ENCODE measurements at regions not wholly inside any gene's neighbourhood (a gene's known extent, or its start where the extent isn't known, plus 50 kb on each side); places are given as distances from the start of the nearest gene placed in this dataset.
"Not testable (repeated sequence)": the region's sequence is repeated elsewhere in the genome, so short reads cannot be mapped to it uniquely, and the experiment has no call there.

- no peak for DNase-seq (ENCODE audit: low spot score)
Measured at GRCh38 chr2:230593765-230594164, 118.9 kb upstream of the CAB39 start.

- no peak for DNase-seq (ENCODE audit: low spot score)
Measured at GRCh38 chr2:230594286-230594840, 118.3 kb upstream of the CAB39 start.

GRCh38 chr2:230599853-230600252 lies 112.8 kb upstream of the CAB39 start:
- DNase-seq (ENCODE audit: low spot score), result no peak

DNA sequence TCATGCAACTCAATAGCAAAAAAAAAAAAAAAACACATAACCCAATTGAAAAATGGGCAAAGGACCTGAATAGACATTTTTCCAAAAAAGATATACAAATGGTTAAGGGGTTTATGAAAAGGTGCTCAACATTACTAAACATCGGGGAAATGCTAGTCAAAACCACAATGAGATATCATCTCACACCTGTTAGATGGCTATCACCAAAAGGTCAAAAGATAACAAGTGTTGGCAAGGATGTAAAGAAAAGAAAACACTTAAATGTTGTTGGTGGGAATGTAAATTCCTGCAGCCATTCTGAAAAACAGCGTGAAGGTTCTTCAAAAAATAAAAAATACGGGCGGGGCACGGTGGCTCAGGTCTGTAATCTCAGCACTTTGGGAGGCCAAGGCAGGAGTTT lies 112.4 kb upstream of the CAB39 start:
- DNase-seq (ENCODE audit: low spot score), result no peak

- DNase-seq (ENCODE audit: low spot score), result no peak
Measured at GRCh38 chr2:230600881-230601280, 111.8 kb upstream of the CAB39 start.

DNA sequence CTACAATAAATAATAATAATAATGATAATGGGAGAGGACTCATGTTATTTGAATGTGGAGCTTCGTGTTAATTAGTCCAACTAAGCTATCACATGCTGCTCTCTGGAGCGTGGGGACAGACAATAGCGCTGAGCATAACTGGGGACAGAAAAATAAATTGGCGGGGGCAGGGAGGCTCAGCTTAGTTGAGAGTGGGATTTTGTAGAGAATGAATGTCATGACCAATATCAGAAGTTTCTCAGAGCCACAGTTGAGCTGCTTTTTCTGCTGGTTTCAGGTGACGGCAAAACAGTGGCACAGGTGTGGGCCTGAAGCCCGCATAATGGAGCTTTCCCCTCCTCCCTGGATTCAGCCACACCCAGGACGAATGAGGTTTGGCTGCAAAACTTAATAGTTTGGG lies 111.1 kb upstream of the CAB39 start:
- no peak for DNase-seq (ENCODE audit: low spot score)

- DNase-seq (ENCODE audit: low spot score), result no peak
Measured at GRCh38 chr2:230602562-230603230, 109.9 kb upstream of the CAB39 start.

DNA sequence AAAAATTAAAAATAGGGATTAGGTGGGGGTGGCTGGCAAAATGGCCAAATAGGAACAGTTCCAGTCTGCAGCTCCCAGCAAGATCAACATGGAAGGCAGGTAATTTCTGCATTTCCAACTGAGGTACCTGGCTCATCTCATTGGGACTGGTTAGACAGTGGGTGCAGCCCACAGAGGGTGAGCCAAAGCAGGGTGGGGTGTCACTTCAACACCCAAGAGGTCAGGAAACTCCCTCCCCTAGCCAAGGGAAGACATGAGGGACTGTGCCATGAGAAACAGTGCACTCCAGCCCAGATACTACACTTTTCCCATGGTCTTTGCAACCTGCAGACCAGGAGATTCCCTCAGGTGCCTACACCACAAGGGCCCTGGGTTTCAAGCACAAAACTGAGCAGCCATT lies 109.3 kb upstream of the CAB39 start:
- DNase-seq (ENCODE audit: low spot score), result not testable (repeated sequence)

DNA sequence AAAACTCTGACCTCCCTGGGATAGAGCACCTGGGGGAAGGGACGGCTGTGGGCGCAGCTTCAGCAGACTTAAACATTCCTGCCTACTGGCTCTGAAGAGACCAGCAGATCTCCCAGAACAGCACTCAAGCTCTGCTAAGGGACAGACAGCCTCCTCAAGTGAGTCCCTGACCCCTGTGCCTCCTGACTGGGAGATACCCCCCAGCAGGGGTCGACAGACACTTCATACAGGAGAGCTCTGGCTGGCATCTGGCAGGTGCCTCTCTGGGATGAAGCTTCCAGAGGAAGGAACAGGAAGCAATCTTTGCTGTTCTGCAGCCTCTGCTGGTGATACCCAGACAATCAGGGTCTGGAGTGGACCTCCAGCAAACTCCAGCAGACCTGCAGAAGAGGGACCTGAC lies 108.5 kb upstream of the CAB39 start:
- not testable (repeated sequence) for DNase-seq (ENCODE audit: low spot score)

DNA sequence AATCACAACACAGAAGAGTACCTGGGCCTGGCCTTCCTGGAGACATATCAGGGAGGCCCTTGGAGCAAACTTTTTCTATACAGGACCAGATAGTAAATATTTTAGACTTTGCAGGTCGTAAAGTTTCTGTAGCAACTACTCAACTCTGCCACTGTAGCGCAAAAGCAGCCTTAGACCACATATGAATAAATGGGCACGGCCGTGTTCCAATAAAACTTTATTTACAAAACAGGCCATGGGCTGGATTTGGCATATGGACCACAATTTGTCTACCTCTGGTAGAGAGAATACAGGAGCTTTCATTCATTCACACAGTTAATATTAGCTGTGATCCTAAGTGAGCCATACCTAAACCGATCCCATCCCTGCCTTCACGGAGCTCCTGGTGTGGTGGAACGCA lies 98.6 kb upstream of the CAB39 start:
- no peak for DNase-seq (ENCODE audit: low spot score)

GRCh38 chr2:230614913-230615332 lies 97.7 kb upstream of the CAB39 start:
- DNase-seq (ENCODE audit: low spot score), result no peak

DNA sequence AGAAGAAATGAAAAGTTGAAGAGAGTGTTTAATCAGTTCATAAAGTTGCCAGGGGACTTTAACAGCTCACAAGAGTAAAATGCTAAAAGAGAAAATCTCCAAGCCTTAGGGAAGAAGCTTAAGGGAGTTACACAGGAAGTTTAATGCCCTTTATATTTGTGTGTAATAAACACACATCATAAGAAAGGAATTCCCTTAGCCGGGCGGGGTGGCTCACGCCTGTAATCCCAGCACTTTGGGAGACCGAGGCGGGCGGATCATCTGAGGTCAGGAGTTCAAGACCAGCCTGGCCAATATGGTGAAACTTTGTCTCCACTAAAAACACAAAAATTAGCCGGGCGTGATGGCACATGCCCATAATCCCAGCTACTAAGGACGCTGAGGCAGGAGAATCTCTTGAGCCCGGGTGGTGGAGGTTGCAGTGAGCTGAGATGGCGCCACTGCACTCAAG lies 95.4 kb upstream of the CAB39 start:
- not testable (repeated sequence) for DNase-seq (ENCODE audit: low spot score)

- no peak for DNase-seq (ENCODE audit: low spot score)
Measured at GRCh38 chr2:230619491-230619890, 93.2 kb upstream of the CAB39 start.

- not testable (repeated sequence) for DNase-seq (ENCODE audit: low spot score)
Measured at GRCh38 chr2:230625220-230625619, 87.4 kb upstream of the CAB39 start.

- not testable (repeated sequence) for DNase-seq (ENCODE audit: low spot score)
Measured at GRCh38 chr2:230627091-230627490, 85.6 kb upstream of the CAB39 start.

DNA sequence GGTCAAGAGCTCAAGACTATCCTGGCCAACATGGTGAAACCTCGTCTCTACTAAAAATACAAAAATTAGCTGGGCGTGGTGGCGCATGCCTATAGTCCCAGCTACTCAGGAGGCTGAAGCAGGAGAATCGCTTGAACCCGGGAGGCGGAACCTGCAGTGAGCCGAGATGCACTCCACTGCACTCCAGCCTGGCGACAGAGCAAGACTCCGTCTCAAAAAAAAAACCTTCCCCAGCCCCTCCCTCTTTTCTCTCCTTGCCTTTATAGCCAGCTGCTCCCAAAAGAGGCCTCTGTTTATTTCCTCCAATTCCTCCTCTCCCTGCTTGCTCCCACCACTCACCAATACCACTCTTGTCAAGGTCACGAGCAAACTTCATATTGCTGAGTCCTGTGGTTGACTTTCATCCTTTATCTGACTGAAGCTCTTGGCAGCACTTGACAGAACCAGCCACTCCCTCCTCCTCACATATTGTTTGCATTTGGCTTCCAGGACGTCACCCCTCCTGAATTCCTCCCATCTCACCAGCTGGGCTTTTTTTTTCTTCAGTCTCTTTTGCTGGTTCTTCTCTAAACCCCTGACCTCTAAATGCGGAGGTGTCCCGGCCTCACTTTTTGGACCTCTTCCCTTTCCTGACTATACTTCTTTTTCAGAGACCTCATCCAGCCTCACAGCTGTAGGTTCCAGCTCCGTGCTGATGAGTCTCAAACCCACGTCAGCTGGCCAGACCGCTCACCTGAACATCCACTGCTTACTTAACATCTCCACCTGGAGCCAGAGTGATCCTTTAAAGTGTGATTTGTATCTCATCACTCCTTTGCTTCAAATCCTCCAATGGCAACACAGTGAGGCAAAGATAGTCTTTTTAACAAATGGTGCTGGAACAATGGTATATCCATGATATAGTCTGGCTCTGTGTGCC lies 84.6 kb upstream of the CAB39 start:
- no peak for DNase-seq (ENCODE audit: low spot score)

GRCh38 chr2:230631470-230631869 lies 81.2 kb upstream of the CAB39 start:
- no peak for DNase-seq (ENCODE audit: low spot score)

GRCh38 chr2:230634146-230634545 lies 78.5 kb upstream of the CAB39 start:
- no peak for DNase-seq (ENCODE audit: low spot score)

DNA sequence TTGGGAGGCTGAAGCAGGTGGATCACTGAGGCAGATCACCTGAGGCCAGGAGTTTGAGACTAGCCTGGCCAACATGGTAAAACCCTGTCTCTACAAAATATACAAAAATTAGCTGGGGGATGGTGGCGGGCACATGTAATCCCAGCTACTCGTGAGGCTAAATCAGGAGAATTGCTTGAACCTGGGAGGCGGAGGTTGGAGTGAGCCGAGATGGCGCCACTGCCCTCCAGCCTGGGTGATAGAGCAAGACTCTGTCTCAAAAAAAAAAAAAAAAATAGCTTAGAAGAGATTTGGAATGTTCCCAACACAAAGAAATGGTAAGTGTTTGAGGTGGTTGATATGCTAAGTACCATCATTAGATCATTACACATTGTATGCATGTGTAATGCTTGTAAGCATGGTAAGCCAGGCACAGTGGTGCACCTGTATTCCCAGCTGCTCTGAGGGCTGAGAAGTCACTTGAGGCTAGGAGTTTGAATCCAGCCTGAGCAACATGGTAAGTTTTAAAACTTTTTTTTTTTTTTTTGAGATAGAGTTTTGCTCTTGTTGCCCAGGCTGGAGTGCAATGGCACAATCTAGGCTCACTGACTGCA lies 77.8 kb upstream of the CAB39 start:
- not testable (repeated sequence) for DNase-seq (ENCODE audit: low spot score)

- no peak for DNase-seq (ENCODE audit: low spot score)
Measured at GRCh38 chr2:230636684-230637271, 75.9 kb upstream of the CAB39 start.

DNA sequence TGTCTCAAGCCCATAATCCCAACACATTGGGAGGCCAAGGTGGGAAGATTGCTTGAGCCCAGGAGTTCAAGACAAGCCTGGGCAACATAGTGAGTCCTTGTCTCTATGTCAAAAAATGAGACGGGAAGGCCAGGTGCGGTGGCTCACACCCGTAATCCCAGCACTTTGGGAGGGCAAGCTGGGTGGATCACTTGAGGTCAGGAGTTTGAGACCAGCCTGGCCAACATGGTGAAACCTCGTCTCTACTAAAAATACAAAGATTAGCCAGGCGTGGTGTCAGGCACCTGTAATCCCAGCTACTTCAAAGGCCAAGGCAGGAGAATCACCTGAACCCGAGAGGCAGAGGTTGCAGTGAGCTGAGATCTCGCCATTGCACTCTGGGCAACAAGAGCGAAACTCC lies 75.2 kb upstream of the CAB39 start:
- DNase-seq (ENCODE audit: low spot score), result not testable (repeated sequence)

DNA sequence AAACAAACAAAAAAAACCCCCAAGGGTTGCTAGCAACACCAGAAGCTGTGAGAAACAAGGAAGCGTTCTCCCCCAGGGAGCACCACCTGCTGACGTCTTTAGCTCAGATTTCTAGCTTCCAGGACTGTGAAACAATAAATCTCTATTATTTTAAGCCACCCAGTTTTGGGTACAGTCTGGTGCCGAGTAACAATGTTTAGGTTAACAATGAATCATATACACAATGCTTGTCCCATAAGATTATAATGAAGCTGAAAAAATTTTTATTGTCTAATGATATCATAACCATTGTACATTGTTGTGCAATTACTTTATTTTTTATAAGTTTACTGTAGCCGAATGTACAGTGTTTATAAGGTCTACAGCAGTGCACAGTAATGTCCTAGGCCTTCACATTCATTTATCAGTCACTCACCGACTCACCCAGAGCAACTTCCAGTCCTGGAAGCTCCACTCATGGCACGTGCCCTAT lies 72.1 kb upstream of the CAB39 start:
- DNase-seq (ENCODE audit: low spot score), result no peak
